Ascending aorta (tissue), 2 donors: ENCODE measurements at regions not wholly inside any gene's neighbourhood (a gene's known extent, or its start where the extent isn't known, plus 50 kb on each side); places are given as distances from the start of the nearest gene placed in this dataset.

Source experiments
- DNase-seq, 2 donors: peaks; one replicate each; pipeline ENCODE4 v3.0.0-alpha.2; 2019; ENCODE audit warnings: low spot score in 2 of 2
- H3K27ac ChIP-seq, 2 donors: fragments of 200-600 bp; sonication (generic); one replicate each; pipeline ENCODE4 v1.5.1; 2016 to 2017; ENCODE audit warnings: mild to moderate bottlenecking in 1 of 2
- H3K27me3 ChIP-seq: fragments of 200-600 bp; sonication (generic); one replicate; pipeline ENCODE4 v1.5.1; 2017
- H3K36me3 ChIP-seq, 2 donors: fragments of 200-600 bp; sonication (generic); one replicate each; pipeline ENCODE4 v1.5.1; 2016
- H3K4me1 ChIP-seq, 2 donors: fragments of 200-600 bp; sonication (generic); one replicate each; pipeline ENCODE4 v1.5.1; 2016 to 2017; ENCODE audit warnings: mild to moderate bottlenecking in 1 of 2
- H3K4me3 ChIP-seq, 2 donors: fragments of 200-600 bp; sonication (generic); one replicate each; pipeline ENCODE4 v1.5.1; 2016 to 2017; ENCODE audit warnings: mild to moderate bottlenecking in 1 of 2
- H3K9me3 ChIP-seq, 2 donors: fragments of 200-600 bp; sonication (generic); one replicate each; pipeline ENCODE4 v1.5.1; 2016
- CTCF ChIP-seq, 3 experiments: fragments of 200-600 bp in 2 of 3; fragments of 450-650 bp in 1 of 3; sonication (generic) in 2 of 3; IDR thresholded peaks; one replicate each; pipeline ENCODE4 v1.5.1; 2016 to 2019; ENCODE audit warnings: antibody characterized with exemption in 3 of 3, mild to moderate bottlenecking in 1 of 3, moderate library complexity in 1 of 3
- intact Hi-C: fragments of 100-400 bp; cut with DNase I; formaldehyde crosslinking; loops from one replicate; pipeline ENCODE4 v1.15.1; 2023

- no peak for TF ChIP-seq CTCF (IDR thresholded peaks at IDR 0.05)
- Histone ChIP-seq H3K4me3 (no peak overlapping the region), H3K27me3 (no peaks in the 10 kb centered on the region), H3K4me1 (no peaks in the 10 kb centered on the region), H3K27ac (no peak overlapping the region), H3K9me3 (no peaks in the 10 kb centered on the region), H3K36me3 (no peaks in the 10 kb centered on the region)
- DNase-seq, result no peak
- intact Hi-C loops, result no loop called here
These were observed 995.3 kb downstream of the TBC1D22A start for GRCh38 chr22:47757741-47758140.

GRCh38 chr22:47750086-47750485 lies 987.6 kb downstream of the TBC1D22A start:
- H3K4me3 ChIP-seq, result no peak overlapping the region
- DNase-seq, result no peak
- intact Hi-C loops, result no loop called here
- H3K9me3 ChIP-seq, result no peaks in the 10 kb centered on the region
- no peak for TF ChIP-seq CTCF (IDR thresholded peaks at IDR 0.05)
- no peaks in the 10 kb centered on the region for H3K36me3 ChIP-seq
- no peaks in the 10 kb centered on the region for H3K27me3 ChIP-seq
- H3K4me1 ChIP-seq, result no peaks in the 10 kb centered on the region
- H3K27ac ChIP-seq, result no peak overlapping the region

GRCh38 chr22:47748957-47749356 lies 986.5 kb downstream of the TBC1D22A start:
- no peaks in the 10 kb centered on the region for H3K36me3 ChIP-seq
- no peak overlapping the region for H3K4me3 ChIP-seq
- no peak overlapping the region for H3K27ac ChIP-seq
- H3K4me1 ChIP-seq, result no peaks in the 10 kb centered on the region
- H3K9me3 ChIP-seq, result no peaks in the 10 kb centered on the region
- intact Hi-C loops, result no loop called here
- no peak for TF ChIP-seq CTCF (IDR thresholded peaks at IDR 0.05)
- DNase-seq, result no peak
- no peaks in the 10 kb centered on the region for H3K27me3 ChIP-seq

- Histone ChIP-seq H3K27me3 (no peaks in the 10 kb centered on the region), H3K36me3 (no peaks in the 10 kb centered on the region), H3K4me3 (no peak overlapping the region), H3K27ac (no peak overlapping the region), H3K4me1 (no peaks in the 10 kb centered on the region), H3K9me3 (no peaks in the 10 kb centered on the region)
- DNase-seq, result no peak
- no peak for TF ChIP-seq CTCF (IDR thresholded peaks at IDR 0.05)
- intact Hi-C loops, result no loop called here
These were observed 985.8 kb downstream of the TBC1D22A start for GRCh38 chr22:47748271-47748670.

GRCh38 chr22:47740109-47740805 lies 977.8 kb downstream of the TBC1D22A start:
- DNase-seq, result no peak
- H3K9me3 ChIP-seq, result no peaks in the 10 kb centered on the region
- TF ChIP-seq CTCF (IDR thresholded peaks at IDR 0.05), result no peak
- no peaks in the 10 kb centered on the region for H3K27me3 ChIP-seq
- H3K4me3 ChIP-seq, result no peak overlapping the region
- no peaks in the 10 kb centered on the region for H3K4me1 ChIP-seq
- H3K27ac ChIP-seq, result no peak overlapping the region
- no peaks in the 10 kb centered on the region for H3K36me3 ChIP-seq
- intact Hi-C loops, result no loop called here
